MM.1S (cell line): ENCODE measurements at regions not wholly inside any gene's neighbourhood (a gene's known extent, or its start where the extent isn't known, plus 50 kb on each side); places are given as distances from the start of the nearest gene placed in this dataset.

Experiments used
- DNase-seq: peaks from one replicate; pipeline ENCODE4 v3.0.0-alpha.2; 2015
- H2AFZ ChIP-seq: fragments of 300-600 bp; sonication (generic); 2 replicates; pipeline ENCODE4 v1.6.0; 2016; ENCODE audit warnings: antibody characterized with exemption, low read length
- H3F3A ChIP-seq: fragments of 300-600 bp; sonication (generic); 2 replicates; pipeline ENCODE4 v1.6.1; 2016; ENCODE audit warnings: mild to moderate bottlenecking, antibody characterized with exemption, low read length, moderate library complexity, mixed read lengths; ENCODE audit not compliant: insufficient read depth
- H3K27ac ChIP-seq: fragments of 300-600 bp; sonication (generic); 2 replicates; pipeline ENCODE4 v1.5.1; 2016; ENCODE audit warnings: mild to moderate bottlenecking, low read length
- H3K27me3 ChIP-seq: fragments of 300-600 bp; sonication (generic); replicated peaks from 2 replicates; pipeline ENCODE4 v1.6.0; 2016; ENCODE audit warnings: low read length; ENCODE audit not compliant: insufficient read depth
- H3K36me3 ChIP-seq: fragments of 300-600 bp; sonication (generic); replicated peaks from 2 replicates; pipeline ENCODE4 v1.6.1; 2016; ENCODE audit warnings: mild to moderate bottlenecking, low read length, mixed read lengths; ENCODE audit not compliant: insufficient read depth
- H3K4me1 ChIP-seq: fragments of 300-600 bp; sonication (generic); 2 replicates; pipeline ENCODE4 v1.6.1; 2016; ENCODE audit warnings: low read length, mixed read lengths
- H3K4me2 ChIP-seq: fragments of 300-600 bp; sonication (generic); 2 replicates; pipeline ENCODE4 v1.6.0; 2016; ENCODE audit warnings: low read depth, low read length
- H3K4me3 ChIP-seq: fragments of 300-600 bp; sonication (generic); 2 replicates; pipeline ENCODE4 v1.5.1; 2016; ENCODE audit warnings: low read length, mixed read lengths
- H3K79me2 ChIP-seq: fragments of 300-600 bp; sonication (generic); 2 replicates; pipeline ENCODE4 v1.6.1; 2016; ENCODE audit warnings: mixed run types, low read length, mixed read lengths
- H3K9ac ChIP-seq: fragments of 300-600 bp; sonication (generic); 2 replicates; pipeline ENCODE4 v1.6.1; 2016; ENCODE audit warnings: low read length, mixed read lengths
- H3K9me2 ChIP-seq: fragments of 300-600 bp; sonication (generic); replicated peaks from 2 replicates; pipeline ENCODE4 v1.6.1; 2016; ENCODE audit warnings: mild to moderate bottlenecking, low read length, mixed read lengths; ENCODE audit not compliant: insufficient read depth
- H3K9me3 ChIP-seq: fragments of 300-600 bp; sonication (generic); replicated peaks from 2 replicates; pipeline ENCODE4 v1.6.1; 2016; ENCODE audit warnings: mild to moderate bottlenecking, low read length, mixed read lengths; ENCODE audit not compliant: insufficient read depth
- H4K20me1 ChIP-seq: fragments of 300-600 bp; sonication (generic); 2 replicates; pipeline ENCODE4 v1.6.1; 2016; ENCODE audit warnings: mild to moderate bottlenecking, low read length, moderate library complexity, mixed read lengths; ENCODE audit not compliant: insufficient read depth
- EZH2 ChIP-seq: fragments of 300-600 bp; sonication (generic); optimal IDR thresholded peaks from 2 replicates; pipeline ENCODE3; 2017; ENCODE audit warnings: low read depth, mild to moderate bottlenecking, antibody characterized with exemption, low read length, mixed read lengths
- EZH2phosphoT487 ChIP-seq: fragments of 300-600 bp; sonication (generic); IDR thresholded peaks from 2 replicates; pipeline ENCODE4 v1.6.1; 2018; ENCODE audit warnings: antibody characterized with exemption, low read length
- TF ChIP-seq, protein P1 (sequence below): fragments of 300-600 bp; sonication (generic); IDR thresholded peaks from 2 replicates; pipeline ENCODE4 v1.5.1; 2016; ENCODE audit warnings: antibody characterized with exemption, low read length, mixed read lengths

GRCh38 chr5:161089569-161089968, 237.6 kb upstream of the ATP10B start:
- Histone ChIP-seq H3F3A (no peaks in the 10 kb centered on the region), H3K4me2 (no peak overlapping the region), H3K4me1 (no peaks in the 10 kb centered on the region), H3K27ac (no peak overlapping the region), H3K36me3 (no peaks in the 10 kb centered on the region), H3K9me3 (no peaks in the 10 kb centered on the region), H4K20me1 (no peaks in the 10 kb centered on the region), H3K9me2 (no peaks in the 10 kb centered on the region), H3K27me3 (no peaks in the 10 kb centered on the region), H3K79me2 (no peaks in the 10 kb centered on the region), H3K4me3 (no peak overlapping the region), H2AFZ (no peak overlapping the region), H3K9ac (no peak overlapping the region)
- TF ChIP-seq EZH2: no peak
- TF ChIP-seq, protein P1, sequence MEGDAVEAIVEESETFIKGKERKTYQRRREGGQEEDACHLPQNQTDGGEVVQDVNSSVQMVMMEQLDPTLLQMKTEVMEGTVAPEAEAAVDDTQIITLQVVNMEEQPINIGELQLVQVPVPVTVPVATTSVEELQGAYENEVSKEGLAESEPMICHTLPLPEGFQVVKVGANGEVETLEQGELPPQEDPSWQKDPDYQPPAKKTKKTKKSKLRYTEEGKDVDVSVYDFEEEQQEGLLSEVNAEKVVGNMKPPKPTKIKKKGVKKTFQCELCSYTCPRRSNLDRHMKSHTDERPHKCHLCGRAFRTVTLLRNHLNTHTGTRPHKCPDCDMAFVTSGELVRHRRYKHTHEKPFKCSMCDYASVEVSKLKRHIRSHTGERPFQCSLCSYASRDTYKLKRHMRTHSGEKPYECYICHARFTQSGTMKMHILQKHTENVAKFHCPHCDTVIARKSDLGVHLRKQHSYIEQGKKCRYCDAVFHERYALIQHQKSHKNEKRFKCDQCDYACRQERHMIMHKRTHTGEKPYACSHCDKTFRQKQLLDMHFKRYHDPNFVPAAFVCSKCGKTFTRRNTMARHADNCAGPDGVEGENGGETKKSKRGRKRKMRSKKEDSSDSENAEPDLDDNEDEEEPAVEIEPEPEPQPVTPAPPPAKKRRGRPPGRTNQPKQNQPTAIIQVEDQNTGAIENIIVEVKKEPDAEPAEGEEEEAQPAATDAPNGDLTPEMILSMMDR: no peak
- no peak for DNase-seq

DNA sequence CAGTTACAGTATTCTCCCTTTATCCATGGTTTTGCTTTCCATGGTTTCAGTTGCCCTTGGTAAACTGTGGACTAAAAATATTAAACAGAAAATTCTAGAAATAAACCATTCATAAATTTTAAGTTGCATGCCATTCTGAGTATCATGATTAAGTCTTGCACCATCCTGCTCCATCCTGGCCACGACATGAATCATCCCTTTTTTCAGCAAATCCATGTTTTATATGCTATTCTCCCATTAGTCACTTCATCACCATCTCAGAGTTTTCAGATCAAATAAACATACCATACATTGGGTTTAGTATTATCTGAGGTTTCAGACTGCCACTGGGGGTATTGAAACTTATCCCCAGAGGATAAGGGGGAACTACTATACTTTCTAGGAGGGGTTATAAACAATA, 234.4 kb upstream of the ATP10B start:
- no peak overlapping the region for H2AFZ ChIP-seq
- TF ChIP-seq, protein P1: no peak
- TF ChIP-seq EZH2: no peak
- TF ChIP-seq EZH2phosphoT487: no peak
- no peak for DNase-seq

DNA sequence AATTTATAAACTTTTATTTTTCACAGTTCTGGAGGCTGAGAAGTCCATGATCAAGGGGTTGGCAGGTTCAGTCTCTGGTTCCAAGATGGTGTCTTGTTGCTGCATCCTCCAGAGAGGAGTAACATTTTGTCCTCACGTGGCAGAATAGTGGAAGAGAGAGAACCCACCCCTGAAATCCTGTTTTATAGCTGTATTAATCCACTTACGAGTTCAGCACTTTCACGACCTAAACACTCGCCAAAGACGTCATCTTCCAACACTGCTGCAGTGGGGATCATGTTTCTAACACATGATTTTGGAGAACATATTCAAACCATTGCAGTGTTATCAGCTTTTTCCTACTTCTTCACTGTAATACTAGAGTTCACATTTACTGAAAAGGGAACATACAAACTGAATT, 233.0 kb upstream of the ATP10B start:
- H3K79me2 ChIP-seq: no peaks in the 10 kb centered on the region
- H3K36me3 ChIP-seq: no peaks in the 10 kb centered on the region
- no peaks in the 10 kb centered on the region for H3K9me3 ChIP-seq
- TF ChIP-seq EZH2: no peak
- TF ChIP-seq, protein P1: no peak
- no peak for TF ChIP-seq EZH2phosphoT487
- H3K9ac ChIP-seq: no peak overlapping the region
- no peak overlapping the region for H2AFZ ChIP-seq
- no peaks in the 10 kb centered on the region for H3K4me1 ChIP-seq
- no peaks in the 10 kb centered on the region for H3K27me3 ChIP-seq
- no peaks in the 10 kb centered on the region for H4K20me1 ChIP-seq
- no peak for DNase-seq
- no peak overlapping the region for H3K4me2 ChIP-seq
- no peak overlapping the region for H3K27ac ChIP-seq
- H3K4me3 ChIP-seq: no peak overlapping the region
- no peaks in the 10 kb centered on the region for H3K9me2 ChIP-seq
- no peaks in the 10 kb centered on the region for H3F3A ChIP-seq

More for the DNA sequence above, 234.4 kb upstream of the ATP10B start:
- Histone ChIP-seq H3K4me1 (no peaks in the 10 kb centered on the region), H3K27me3 (no peaks in the 10 kb centered on the region), H3K4me3 (no peak overlapping the region), H3K4me2 (no peak overlapping the region), H3K9me2 (no peaks in the 10 kb centered on the region), H3F3A (no peaks in the 10 kb centered on the region), H3K79me2 (no peaks in the 10 kb centered on the region), H3K9ac (no peak overlapping the region), H4K20me1 (no peaks in the 10 kb centered on the region), H3K36me3 (no peaks in the 10 kb centered on the region), H3K27ac (no peak overlapping the region), H3K9me3 (no peaks in the 10 kb centered on the region)
